Heart left ventricle (tissue), 16 donors: ENCODE measurements at regions not wholly inside any gene's neighbourhood (a gene's known extent, or its start where the extent isn't known, plus 50 kb on each side); places are given as distances from the start of the nearest gene placed in this dataset.
A peak's percentile ranks its signal among the peaks of the same experiment; 100 is the strongest.
"Not testable (repeated sequence)": the region's sequence is repeated elsewhere in the genome, so short reads cannot be mapped to it uniquely, and the experiment has no call there.

Source experiments
- ATAC-seq, 4 donors: fragments of 200-7000 bp; cut with Tn5 transposase; one replicate each; pipeline ENCODE4 v1.9.1; 2020 to 2022; ENCODE audit warnings: moderate library complexity in 4 of 4, mild to moderate bottlenecking in 3 of 4, moderate number of reproducible peaks in 1 of 4
- DNase-seq, 5 donors: peaks; one replicate each; pipeline ENCODE4 v3.0.0-alpha.2; 2020
- H3K27ac ChIP-seq, 12 donors: fragments of 200-600 bp; sonication (generic) in 4 of 12; one replicate each; pipeline versions ENCODE4 v1.5.0 to v1.8.0; 2016 to 2022; ENCODE audit warnings: mild to moderate bottlenecking in 2 of 12
- H3K27me3 ChIP-seq, 9 donors: fragments of 200-600 bp; sonication (generic) in 2 of 9; one replicate each; pipeline versions ENCODE4 v1.5.1 to v1.8.0; 2016 to 2022; ENCODE audit warnings: mild to moderate bottlenecking in 3 of 9
- H3K36me3 ChIP-seq, 9 donors: fragments of 200-600 bp; sonication (generic) in 2 of 9; one replicate each; pipeline versions ENCODE4 v1.5.0 to v1.8.0; 2018 to 2022; ENCODE audit warnings: mild to moderate bottlenecking in 2 of 9
- H3K4me1 ChIP-seq, 12 donors: fragments of 200-600 bp; sonication (generic) in 4 of 12; one replicate each; pipeline versions ENCODE4 v1.5.0 to v1.8.0; 2016 to 2022; ENCODE audit warnings: mild to moderate bottlenecking in 3 of 12
- H3K4me3 ChIP-seq, 12 donors: fragments of 200-600 bp; sonication (generic) in 4 of 12; one replicate each; pipeline versions ENCODE4 v1.5.0 to v1.8.0; 2017 to 2022; ENCODE audit warnings: mild to moderate bottlenecking in 9 of 12, moderate library complexity in 4 of 12
- H3K9me3 ChIP-seq, 12 donors: fragments of 200-600 bp; sonication (generic) in 4 of 12; one replicate each; pipeline versions ENCODE4 v1.5.0 to v1.8.0; 2016 to 2022; ENCODE audit warnings: mild to moderate bottlenecking in 1 of 12
- CTCF ChIP-seq, 12 donors: fragments of 200-600 bp; sonication (generic) in 4 of 12; IDR thresholded peaks; one replicate each; pipeline versions ENCODE4 v1.5.0 to v1.8.0; 2018 to 2022; ENCODE audit warnings: antibody characterized with exemption in 12 of 12, mild to moderate bottlenecking in 5 of 12
- POLR2A ChIP-seq, 2 donors: fragments of 450-650 bp; IDR thresholded peaks; one replicate each; pipeline ENCODE4 v1.6.1; 2017; ENCODE audit warnings: antibody characterized with exemption in 2 of 2, mild to moderate bottlenecking in 2 of 2, moderate library complexity in 2 of 2
- WGBS, 4 donors: extraction: QIAGEN DNeasy Blood & Tissue Kit in 2 of 4; methylation state at CpG; one replicate each; pipeline versions ENCODE4 v1.1.5 to v1.1.7; 2013 to 2018; 5-methylcytosine and 5-hydroxymethylcytosine counted together
- intact Hi-C, 10 donors: fragments of 100-400 bp; cut with DNase I; formaldehyde crosslinking; loops; one replicate each; pipeline versions ENCODE4 v1.11.1 to v1.14.2; 2022
- donor health status: ischemic (EF 13 %, LVEDD 7.1; RV severe dilation, severe dysfunction).
- donor health status: healthy with polysubstance abuse.
- donor health status: DM: no; HTN: yes; CAD: no.
- donor health status: DM: no; HTN: no; CAD: no.
- donor health status: ischemic (EF 25% LVEDD 6.9; RV normal size, moderate dysfunction).
- donor health status: ischemic (EF 25% LVEDD 5.7; RV mildly dilated, moderate dysfunction).
- donor health status: healthy.
- donor health status: DM: yes; HTN: yes; CAD: no.
- donor health status: ischemic (EF 35%, LVEDD 5.7; RV mildly dilated, moderate dysfunction).
- donor health status: nonischemic (EF 11% LVEDD 7.7; RV severe dilation, severe dysfunction).
- donor health status: DM: yes; HTN: yes; CAD: no.
- donor health status: PGD.
- donor health status: ischemic (EF 29% LVEDD 5.4; RV normal size, mild dysfunction).
- donor health status: nonischemic (EF 23%, LVEDD 6.1; RV moderate dilation, normal function).

DNA sequence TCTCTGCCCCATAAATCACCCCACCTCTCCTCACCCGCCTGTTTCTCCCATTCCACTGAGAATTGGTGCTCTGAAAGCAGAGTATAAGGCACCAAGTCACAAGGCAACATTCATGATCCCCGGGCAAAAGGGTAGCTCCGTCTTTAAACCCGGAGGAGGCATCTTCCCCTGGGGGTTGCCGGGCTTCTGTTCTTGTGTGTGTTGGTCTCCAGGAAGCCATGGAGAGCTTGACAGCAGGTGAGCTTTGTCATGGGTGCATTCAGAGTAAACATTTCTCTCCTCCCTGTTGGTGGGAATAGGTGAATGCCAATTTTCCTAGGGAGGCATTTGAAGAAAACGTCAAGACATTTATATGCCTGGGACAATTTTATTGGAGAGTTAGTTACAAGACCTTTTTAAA lies 275.5 kb upstream of the USP9Y start:
- intact Hi-C loops, result no loop called here
- TF ChIP-seq CTCF (IDR thresholded peaks at IDR 0.05) (no peak), POLR2A (IDR thresholded peaks at IDR 0.05) (no peak)
- no peak overlapping the region for H3K4me3 ChIP-seq
- H3K36me3 ChIP-seq, result no peaks in the 10 kb centered on the region
- no peak for DNase-seq
- no peaks in the 10 kb centered on the region for H3K27me3 ChIP-seq
- WGBS, 4 donors, result 35 to 36% methylated on average over 6 of the region's 6 CpGs; no CpG with 5 or more reads in 2 of the 4 donors
- no peak overlapping the region for H3K27ac ChIP-seq
- no peak for ATAC-seq
- H3K4me1 ChIP-seq, result no peaks in the 10 kb centered on the region
- H3K9me3 ChIP-seq, result no peaks in the 10 kb centered on the region

DNA sequence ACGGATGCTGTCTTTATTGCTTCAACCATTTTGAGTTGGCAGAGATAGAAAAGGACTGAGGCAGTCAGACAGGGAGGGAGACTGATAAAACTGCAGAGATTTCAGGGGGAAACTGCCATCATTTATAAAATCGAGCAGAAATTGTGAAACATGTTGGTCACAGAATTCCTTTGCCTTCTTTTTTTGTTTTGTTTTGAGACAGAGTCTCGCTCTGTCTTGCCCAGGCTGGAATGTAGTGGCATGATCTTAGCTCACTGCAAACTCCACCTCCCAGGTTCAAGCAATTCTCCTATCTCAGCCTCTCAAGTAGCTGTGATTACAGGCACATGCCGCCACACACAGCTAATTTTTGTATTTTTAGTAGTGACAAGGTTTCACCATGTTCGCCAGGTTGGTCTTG lies 273.7 kb upstream of the USP9Y start:
- Histone ChIP-seq H3K4me3 (no peak overlapping the region), H3K36me3 (no peaks in the 10 kb centered on the region), H3K27me3 (no peaks in the 10 kb centered on the region), H3K27ac (no peak overlapping the region), H3K4me1 (no peaks in the 10 kb centered on the region), H3K9me3 (no peaks in the 10 kb centered on the region)
- ATAC-seq (no peak), DNase-seq (no peak)
- WGBS, 4 donors, result 62 to 72% methylated on average over 5 of the region's 5 CpGs; no CpG with 5 or more reads in 2 of the 4 donors
- intact Hi-C loops, result no loop called here
- TF ChIP-seq POLR2A (IDR thresholded peaks at IDR 0.05), result no peak

DNA sequence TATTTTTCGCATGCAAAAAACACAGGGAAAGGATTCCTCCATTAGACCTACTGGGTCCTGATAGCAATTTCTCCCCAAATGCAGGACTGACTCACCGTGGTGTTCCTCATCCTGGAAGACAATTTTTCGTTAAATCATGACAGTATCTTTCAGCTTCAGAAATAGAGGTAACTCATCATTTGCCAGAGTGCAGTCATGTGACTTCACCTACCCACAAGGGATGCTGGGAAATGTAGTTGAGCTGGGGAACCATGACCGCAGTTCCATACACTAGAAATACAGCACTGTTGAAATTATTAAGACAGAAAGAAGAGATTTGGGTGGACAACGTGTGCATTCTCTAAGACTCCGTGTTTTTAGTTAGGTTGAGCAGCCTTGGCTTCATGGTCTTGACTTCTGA lies 269.5 kb upstream of the USP9Y start:
- TF ChIP-seq POLR2A (IDR thresholded peaks at IDR 0.05) (no peak), CTCF (IDR thresholded peaks at IDR 0.05) (no peak)
- H3K27me3 ChIP-seq, result no peaks in the 10 kb centered on the region
- 17 to 27% methylated on average over 6 of the region's 6 CpGs; no CpG with 5 or more reads in 2 of the 4 donors for WGBS, 4 donors
- H3K4me1 ChIP-seq, result no peaks in the 10 kb centered on the region
- H3K27ac ChIP-seq, result no peak overlapping the region
- H3K9me3 ChIP-seq, result no peaks in the 10 kb centered on the region
- intact Hi-C loops, result no loop called here
- DNase-seq (no peak), ATAC-seq (no peak)
- H3K36me3 ChIP-seq, result no peaks in the 10 kb centered on the region
- H3K4me3 ChIP-seq, result no peak overlapping the region

GRCh38 chrY:12438823-12439222 lies 262.2 kb upstream of the USP9Y start:
- ATAC-seq, H3K9me3 ChIP-seq, H3K4me3 ChIP-seq, H3K27ac ChIP-seq, intact Hi-C loops, H3K27me3 ChIP-seq, DNase-seq, H3K4me1 ChIP-seq, H3K36me3 ChIP-seq: not testable (repeated sequence)
- WGBS, 4 donors, result 78 to 83% methylated on average over 4 of the region's 6 CpGs; no CpG with 5 or more reads in 2 of the 4 donors

DNA sequence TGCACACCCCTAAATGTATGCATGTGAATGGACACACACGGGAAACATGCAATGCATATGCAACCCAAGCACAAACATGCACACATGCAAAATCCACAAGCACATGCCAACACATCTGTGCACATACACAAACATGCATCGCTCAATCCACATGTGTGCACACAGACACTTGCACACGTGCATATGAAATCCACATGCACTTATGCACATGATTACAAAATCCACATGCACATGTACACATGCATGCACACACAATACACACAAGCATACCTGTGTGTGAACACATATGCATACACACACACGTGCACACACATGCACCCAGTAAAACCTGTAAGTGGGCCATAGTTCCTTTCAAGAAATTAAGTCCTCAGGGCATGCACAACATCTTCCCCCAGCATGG lies 256.8 kb upstream of the USP9Y start:
- Histone ChIP-seq H3K27me3 (no peaks in the 10 kb centered on the region), H3K4me1 (no peaks in the 10 kb centered on the region), H3K4me3 (no peak overlapping the region), H3K36me3 (no peaks in the 10 kb centered on the region), H3K27ac (no peak overlapping the region), H3K9me3 (no peaks in the 10 kb centered on the region)
- intact Hi-C loops, result no loop called here
- no peak for ATAC-seq
- DNase-seq, result no peak
- 83 to 88% methylated on average over 4 of the region's 4 CpGs; no CpG with 5 or more reads in 2 of the 4 donors for WGBS, 4 donors
- TF ChIP-seq POLR2A (IDR thresholded peaks at IDR 0.05) (no peak), CTCF (IDR thresholded peaks at IDR 0.05) (no peak)

- 64 to 76% methylated on average over 25 to 27 of the region's 27 CpGs; no CpG with 5 or more reads in 2 of the 4 donors for WGBS, 4 donors
- H3K4me3 ChIP-seq, H3K27me3 ChIP-seq, H3K36me3 ChIP-seq, H3K4me1 ChIP-seq, H3K9me3 ChIP-seq, intact Hi-C loops, H3K27ac ChIP-seq: not testable (repeated sequence)
- ATAC-seq (peak in 2 of 4 donors; percentile 47 to 62), DNase-seq (peak in 1 of 5 donors; percentile 8)
Observed at GRCh38 chrY:12446486-12447265, 254.4 kb upstream of the USP9Y start.

- ATAC-seq, intact Hi-C loops, DNase-seq, H3K4me1 ChIP-seq, H3K27ac ChIP-seq, H3K36me3 ChIP-seq, H3K4me3 ChIP-seq, H3K9me3 ChIP-seq, H3K27me3 ChIP-seq: not testable (repeated sequence)
- 58 to 62% methylated on average over 5 to 6 of the region's 6 CpGs; no CpG with 5 or more reads in 2 of the 4 donors for WGBS, 4 donors
Observed at GRCh38 chrY:12448561-12448960, 252.5 kb upstream of the USP9Y start.

DNA sequence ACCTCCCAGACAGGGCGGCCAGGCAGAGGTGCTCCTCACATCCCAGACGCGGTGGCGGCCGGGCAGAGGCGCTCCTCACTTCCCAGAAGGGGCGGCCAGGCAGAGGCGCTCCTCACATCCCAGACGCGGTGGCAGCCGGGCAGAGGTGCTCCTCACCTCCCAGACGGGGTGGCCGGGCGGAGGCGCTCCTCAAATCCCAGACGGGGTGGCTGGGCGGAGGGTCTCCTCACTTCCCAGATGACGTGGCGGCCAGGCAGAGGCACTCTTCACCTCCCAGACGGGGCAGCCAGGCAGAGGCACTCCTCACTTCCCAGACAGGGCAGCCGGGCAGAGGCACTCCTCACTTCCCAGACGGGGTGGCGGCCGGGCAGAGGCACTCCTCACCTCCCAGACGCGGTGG lies 247.7 kb upstream of the USP9Y start:
- H3K4me3 ChIP-seq, intact Hi-C loops, H3K27ac ChIP-seq, H3K36me3 ChIP-seq, H3K9me3 ChIP-seq, ATAC-seq, H3K27me3 ChIP-seq, H3K4me1 ChIP-seq, DNase-seq: not testable (repeated sequence)
- WGBS, 4 donors, result 94 to 97% methylated on average over 26 of the region's 26 CpGs; no CpG with 5 or more reads in 2 of the 4 donors
